ENCODE measurements at regions not wholly inside any gene's neighbourhood (a gene's known extent, or its start where the extent isn't known, plus 50 kb on each side); places are given as distances from the start of the nearest gene placed in this dataset.

DNA sequence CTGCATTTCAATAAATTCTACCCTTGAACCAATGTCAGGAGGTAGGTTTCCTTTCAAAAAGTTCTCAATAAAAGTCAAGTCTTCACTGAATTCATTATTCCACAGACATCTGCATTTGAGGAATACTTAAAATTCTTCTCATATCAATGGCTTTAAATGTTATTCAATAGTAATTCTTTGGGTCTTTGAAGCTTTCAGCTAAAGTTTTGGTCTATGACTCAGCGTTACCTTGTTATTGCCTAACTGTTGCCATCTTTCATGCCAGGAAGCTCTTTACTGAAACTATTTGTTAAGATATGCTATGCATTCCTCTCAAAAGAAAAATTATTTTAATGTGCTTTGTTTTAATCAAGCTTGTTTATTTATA lies 170.5 kb downstream of the NNT start (continued):
- TF ChIP-seq, protein P1, sequence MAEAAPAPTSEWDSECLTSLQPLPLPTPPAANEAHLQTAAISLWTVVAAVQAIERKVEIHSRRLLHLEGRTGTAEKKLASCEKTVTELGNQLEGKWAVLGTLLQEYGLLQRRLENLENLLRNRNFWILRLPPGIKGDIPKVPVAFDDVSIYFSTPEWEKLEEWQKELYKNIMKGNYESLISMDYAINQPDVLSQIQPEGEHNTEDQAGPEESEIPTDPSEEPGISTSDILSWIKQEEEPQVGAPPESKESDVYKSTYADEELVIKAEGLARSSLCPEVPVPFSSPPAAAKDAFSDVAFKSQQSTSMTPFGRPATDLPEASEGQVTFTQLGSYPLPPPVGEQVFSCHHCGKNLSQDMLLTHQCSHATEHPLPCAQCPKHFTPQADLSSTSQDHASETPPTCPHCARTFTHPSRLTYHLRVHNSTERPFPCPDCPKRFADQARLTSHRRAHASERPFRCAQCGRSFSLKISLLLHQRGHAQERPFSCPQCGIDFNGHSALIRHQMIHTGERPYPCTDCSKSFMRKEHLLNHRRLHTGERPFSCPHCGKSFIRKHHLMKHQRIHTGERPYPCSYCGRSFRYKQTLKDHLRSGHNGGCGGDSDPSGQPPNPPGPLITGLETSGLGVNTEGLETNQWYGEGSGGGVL (CRISPR knock-in tag; IDR thresholded peaks at IDR 0.05): no peak
- no peak for TF ChIP-seq BDP1 (IDR thresholded peaks at IDR 0.05; ENCODE audit: insufficient read depth, insufficient read length)
- no peak for TF ChIP-seq MCM7 (IDR thresholded peaks at IDR 0.05)
- TF ChIP-seq NR1H2 (CRISPR knock-in tag; IDR thresholded peaks at IDR 0.05): no peak
- TF ChIP-seq, protein P2, sequence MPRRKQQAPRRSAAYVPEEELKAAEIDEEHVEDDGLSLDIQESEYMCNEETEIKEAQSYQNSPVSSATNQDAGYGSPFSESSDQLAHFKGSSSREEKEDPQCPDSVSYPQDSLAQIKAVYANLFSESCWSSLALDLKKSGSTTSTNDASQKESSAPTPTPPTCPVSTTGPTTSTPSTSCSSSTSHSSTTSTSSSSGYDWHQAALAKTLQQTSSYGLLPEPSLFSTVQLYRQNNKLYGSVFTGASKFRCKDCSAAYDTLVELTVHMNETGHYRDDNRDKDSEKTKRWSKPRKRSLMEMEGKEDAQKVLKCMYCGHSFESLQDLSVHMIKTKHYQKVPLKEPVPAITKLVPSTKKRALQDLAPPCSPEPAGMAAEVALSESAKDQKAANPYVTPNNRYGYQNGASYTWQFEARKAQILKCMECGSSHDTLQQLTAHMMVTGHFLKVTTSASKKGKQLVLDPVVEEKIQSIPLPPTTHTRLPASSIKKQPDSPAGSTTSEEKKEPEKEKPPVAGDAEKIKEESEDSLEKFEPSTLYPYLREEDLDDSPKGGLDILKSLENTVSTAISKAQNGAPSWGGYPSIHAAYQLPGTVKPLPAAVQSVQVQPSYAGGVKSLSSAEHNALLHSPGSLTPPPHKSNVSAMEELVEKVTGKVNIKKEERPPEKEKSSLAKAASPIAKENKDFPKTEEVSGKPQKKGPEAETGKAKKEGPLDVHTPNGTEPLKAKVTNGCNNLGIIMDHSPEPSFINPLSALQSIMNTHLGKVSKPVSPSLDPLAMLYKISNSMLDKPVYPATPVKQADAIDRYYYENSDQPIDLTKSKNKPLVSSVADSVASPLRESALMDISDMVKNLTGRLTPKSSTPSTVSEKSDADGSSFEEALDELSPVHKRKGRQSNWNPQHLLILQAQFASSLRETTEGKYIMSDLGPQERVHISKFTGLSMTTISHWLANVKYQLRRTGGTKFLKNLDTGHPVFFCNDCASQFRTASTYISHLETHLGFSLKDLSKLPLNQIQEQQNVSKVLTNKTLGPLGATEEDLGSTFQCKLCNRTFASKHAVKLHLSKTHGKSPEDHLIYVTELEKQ (CRISPR knock-in tag; IDR thresholded peaks at IDR 0.05): peak; percentile 54; the same call in 1 of the 2 replicates
- no peak for TF ChIP-seq NRF1 (conservative IDR thresholded peaks at IDR 0.05 in 1 of 2, IDR thresholded peaks at IDR 0.05 in 1 of 2)
- TF ChIP-seq, protein P3, sequence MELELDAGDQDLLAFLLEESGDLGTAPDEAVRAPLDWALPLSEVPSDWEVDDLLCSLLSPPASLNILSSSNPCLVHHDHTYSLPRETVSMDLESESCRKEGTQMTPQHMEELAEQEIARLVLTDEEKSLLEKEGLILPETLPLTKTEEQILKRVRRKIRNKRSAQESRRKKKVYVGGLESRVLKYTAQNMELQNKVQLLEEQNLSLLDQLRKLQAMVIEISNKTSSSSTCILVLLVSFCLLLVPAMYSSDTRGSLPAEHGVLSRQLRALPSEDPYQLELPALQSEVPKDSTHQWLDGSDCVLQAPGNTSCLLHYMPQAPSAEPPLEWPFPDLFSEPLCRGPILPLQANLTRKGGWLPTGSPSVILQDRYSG (tag; conservative IDR thresholded peaks at IDR 0.05; ENCODE audit: low read depth): peak; percentile 83; the same call in 1 of the 2 replicates
- no peak for TF ChIP-seq PPARD (CRISPR knock-in tag; IDR thresholded peaks at IDR 0.05)
- TF ChIP-seq DMBX1 (CRISPR knock-in tag; IDR thresholded peaks at IDR 0.05; ENCODE audit: borderline replicate concordance): peak; percentile 63; the same call in 1 of the 2 replicates
- TF ChIP-seq POLR2H (tag; IDR thresholded peaks at IDR 0.05; ENCODE audit: low read depth): peak; percentile 65
- TF ChIP-seq, protein P4, sequence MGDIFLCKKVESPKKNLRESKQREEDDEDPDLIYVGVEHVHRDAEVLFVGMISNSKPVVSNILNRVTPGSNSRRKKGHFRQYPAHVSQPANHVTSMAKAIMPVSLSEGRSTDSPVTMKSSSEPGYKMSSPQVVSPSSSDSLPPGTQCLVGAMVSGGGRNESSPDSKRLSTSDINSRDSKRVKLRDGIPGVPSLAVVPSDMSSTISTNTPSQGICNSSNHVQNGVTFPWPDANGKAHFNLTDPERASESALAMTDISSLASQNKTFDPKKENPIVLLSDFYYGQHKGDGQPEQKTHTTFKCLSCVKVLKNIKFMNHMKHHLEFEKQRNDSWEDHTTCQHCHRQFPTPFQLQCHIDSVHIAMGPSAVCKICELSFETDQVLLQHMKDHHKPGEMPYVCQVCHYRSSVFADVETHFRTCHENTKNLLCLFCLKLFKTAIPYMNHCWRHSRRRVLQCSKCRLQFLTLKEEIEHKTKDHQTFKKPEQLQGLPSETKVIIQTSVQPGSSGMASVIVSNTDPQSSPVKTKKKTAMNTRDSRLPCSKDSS (IDR thresholded peaks at IDR 0.05; ENCODE audit: low read depth, partially characterized antibody): no peak
- peak; percentile 55; the same call in 1 of the 2 replicates for TF ChIP-seq NFE2L1 (tag; IDR thresholded peaks at IDR 0.05; ENCODE audit: borderline replicate concordance, low read depth)
- no peak for TF ChIP-seq ZNF780A (CRISPR knock-in tag; IDR thresholded peaks at IDR 0.05)
- TF ChIP-seq ZBTB2 (IDR thresholded peaks at IDR 0.05): no peak
- no peak for TF ChIP-seq CEBPG (CRISPR knock-in tag; IDR thresholded peaks at IDR 0.05)
- TF ChIP-seq CEBPG (tag; conservative IDR thresholded peaks at IDR 0.05 in 1 of 2, IDR thresholded peaks at IDR 0.05 in 1 of 2): peak; percentile 91
- TF ChIP-seq ZNF239 (CRISPR knock-in tag; IDR thresholded peaks at IDR 0.05): peak; percentile 72
